HG02623 (cell line): ENCODE measurements at regions not wholly inside any gene's neighbourhood (a gene's known extent, or its start where the extent isn't known, plus 50 kb on each side); places are given as distances from the start of the nearest gene placed in this dataset.
"Not testable (repeated sequence)": the region's sequence is repeated elsewhere in the genome, so short reads cannot be mapped to it uniquely, and the experiment has no call there.

ENCODE experiments used
- ATAC-seq: cut with Tn5 transposase; IDR thresholded peaks from one replicate; pipeline ENCODE4 v1.9.1; 2021; ENCODE audit warnings: moderate library complexity; ENCODE audit not compliant: unreplicated experiment

DNA sequence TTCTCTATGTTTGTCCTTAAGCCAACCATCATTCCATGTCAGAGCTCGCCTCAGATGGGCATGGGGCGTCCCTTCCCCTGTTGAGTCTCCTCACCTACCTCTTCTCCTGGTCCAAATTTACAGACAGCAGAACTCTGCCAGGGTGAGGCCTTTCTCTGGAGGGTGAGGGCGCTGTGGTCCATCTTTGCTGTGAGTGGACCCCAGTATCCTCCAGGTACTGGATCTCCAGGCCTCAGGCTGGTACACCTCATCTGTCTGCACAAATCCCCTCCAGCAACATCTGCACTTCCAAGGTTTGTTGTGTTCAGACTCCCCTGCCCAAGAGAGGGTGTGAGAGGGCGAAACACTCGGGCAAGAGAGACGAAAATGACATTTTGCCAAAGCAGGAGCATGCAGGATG lies 63.9 kb upstream of the EDAR start:
- no peak for ATAC-seq

DNA sequence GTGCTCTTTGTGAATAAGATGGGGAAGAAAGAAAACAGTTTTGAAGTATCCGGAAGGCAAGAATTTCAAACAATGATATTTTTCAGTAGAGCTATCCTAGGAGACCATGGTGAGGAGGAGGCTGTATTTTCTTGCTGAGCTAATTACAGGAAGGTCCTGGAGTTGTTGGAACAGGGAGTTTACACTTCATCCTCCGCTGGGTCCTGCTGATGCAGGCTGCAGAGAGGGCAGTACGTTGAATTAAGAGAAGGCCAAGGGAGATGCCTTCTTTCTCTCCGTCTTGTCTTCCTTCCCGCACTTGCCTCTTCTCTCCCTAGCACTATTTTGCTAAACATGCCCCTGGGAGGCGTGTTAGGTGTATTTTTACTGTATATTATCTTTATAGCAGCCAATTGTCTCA lies 60.0 kb upstream of the EDAR start:
- no peak for ATAC-seq

DNA sequence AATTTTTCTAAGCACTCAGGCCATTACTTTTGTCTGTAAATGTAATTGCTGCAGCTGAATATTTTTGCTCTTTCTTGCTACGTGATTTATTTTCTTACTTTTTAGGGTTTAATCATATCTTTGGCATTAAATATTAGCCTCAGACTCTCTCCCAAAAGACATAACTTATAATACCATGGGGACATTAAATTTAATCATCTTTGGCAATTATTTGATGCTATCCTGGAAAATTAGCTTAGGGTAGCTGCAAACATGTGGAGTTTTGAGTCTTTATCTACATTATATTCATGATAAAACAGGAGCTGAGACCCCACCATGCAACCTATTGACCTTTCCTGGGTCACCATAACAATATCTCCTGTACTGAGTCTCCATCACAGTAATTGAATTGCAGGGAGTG lies 59.1 kb upstream of the EDAR start:
- ATAC-seq: no peak

DNA sequence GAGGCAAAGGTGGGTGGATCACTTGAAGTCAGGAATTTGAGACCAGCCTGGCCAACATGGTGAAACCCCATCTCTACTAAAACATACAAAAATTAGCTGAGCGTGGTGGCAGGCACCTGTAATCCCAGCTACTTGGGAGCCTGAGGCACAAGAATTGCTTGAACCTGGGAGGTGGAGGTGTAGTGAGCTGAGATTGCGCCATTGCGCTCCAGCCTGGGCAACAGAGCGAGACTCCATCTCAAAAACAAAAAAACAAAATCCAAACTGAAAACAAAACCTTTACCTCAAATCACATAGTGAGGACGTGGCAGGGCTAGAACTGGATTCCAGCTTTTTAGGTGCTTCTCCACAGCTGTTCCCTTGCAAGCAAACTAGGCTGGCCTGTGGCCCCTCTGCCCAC lies 58.5 kb upstream of the EDAR start:
- ATAC-seq: not testable (repeated sequence)

DNA sequence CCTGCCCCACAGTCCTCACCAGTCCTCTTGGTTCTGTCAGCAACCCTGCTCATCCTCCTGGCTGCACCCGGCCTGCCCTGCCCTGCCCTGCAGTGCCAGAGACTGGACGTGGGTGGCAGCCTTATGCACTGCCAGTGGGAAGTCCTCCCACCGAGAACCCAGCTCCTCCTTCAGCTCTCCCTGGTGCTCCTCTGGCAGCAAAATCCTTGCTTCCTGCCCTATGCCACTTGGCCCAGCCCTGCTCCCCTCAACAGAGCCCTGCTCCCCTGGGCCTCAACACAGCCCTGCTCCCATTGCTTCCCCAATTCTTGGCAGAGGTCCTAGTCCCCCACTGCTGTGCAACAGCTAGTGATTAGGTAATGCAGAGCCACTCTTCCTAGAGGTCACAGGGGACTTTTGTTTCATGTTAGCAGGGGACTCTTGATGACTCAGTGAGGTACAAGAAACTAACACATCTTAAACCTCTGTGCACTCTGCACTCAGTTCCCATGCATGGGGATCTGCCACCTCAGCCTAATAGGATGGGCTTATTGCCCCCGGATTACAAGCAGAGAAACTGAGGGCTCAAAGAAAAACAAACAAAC lies 58.0 kb upstream of the EDAR start:
- ATAC-seq: peak; percentile 58

DNA sequence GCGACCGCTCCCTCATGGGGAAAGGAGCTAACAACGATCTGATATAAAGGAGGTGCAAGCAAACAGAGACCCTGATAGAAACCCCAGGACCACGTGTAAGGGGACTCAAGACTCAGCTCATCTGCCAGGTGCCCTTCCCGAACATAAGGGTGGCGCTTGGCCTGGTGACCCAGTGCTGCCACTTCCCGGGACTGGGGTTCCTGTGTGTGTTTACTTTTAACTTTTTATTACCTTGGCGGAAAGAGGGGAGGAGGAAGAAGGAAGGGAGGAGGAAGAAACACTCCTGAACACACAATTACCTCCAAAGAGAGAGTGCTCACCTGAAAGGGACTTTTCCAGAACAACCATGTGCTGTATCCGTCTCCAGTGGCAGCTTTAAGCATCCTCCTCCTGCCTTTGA lies 56.5 kb upstream of the EDAR start:
- ATAC-seq: no peak

DNA sequence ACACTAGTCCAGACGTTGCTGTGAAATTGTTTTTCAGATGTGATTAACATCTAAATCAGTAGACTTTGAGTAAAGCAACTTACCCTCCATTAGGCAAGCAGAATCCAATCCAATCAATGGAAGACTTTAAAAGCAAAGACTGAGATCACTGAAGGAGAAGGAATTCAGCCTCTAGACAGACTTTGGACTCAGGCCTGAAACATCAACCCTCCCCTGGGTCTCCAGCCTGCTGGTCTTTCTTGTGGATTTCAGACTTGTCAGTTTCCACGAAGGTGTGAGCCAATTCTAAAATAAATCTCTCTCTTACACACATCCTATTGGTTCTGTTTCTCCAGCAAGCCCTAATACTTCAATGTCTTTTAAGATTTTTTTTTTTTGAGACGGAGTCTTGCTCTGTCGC lies 50.0 kb upstream of the EDAR start:
- ATAC-seq: no peak
